PC-9 (cell line): ENCODE measurements at regions not wholly inside any gene's neighbourhood (a gene's known extent, or its start where the extent isn't known, plus 50 kb on each side); places are given as distances from the start of the nearest gene placed in this dataset.

Source experiments
- EZH2 ChIP-seq: fragments of 200-600 bp; sonication (generic); IDR thresholded peaks from 2 replicates; pipeline ENCODE4 v1.8.0; 2017; ENCODE audit warnings: antibody characterized with exemption, low read depth
- TF ChIP-seq, protein P1 (sequence below): fragments of 200-600 bp; sonication (generic); conservative IDR thresholded peaks from 2 replicates; pipeline ENCODE4 v1.6.1; 2017; ENCODE audit warnings: mixed run types, antibody characterized with exemption, mild to moderate bottlenecking, moderate library complexity

DNA sequence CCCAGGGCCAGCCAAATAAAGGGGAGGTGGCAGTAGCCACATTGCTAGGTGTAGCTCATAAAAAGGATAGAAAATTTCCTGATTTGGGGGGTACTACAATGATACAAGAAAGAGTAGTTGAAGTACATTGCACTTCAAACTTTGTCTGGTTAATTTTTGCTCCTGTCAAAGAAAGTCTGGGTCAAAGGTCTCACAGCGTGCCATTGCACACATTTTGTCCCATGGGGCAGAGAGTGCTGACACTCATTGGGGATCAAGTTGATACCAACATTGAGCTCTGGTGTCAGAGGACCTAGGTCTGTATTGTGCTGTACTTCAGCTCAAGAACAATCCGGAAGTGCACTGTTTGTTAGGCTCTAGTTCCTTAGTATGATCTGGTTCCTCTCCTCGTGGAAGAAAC, 229.2 kb upstream of the AGTR2 start:
- TF ChIP-seq, protein P1, sequence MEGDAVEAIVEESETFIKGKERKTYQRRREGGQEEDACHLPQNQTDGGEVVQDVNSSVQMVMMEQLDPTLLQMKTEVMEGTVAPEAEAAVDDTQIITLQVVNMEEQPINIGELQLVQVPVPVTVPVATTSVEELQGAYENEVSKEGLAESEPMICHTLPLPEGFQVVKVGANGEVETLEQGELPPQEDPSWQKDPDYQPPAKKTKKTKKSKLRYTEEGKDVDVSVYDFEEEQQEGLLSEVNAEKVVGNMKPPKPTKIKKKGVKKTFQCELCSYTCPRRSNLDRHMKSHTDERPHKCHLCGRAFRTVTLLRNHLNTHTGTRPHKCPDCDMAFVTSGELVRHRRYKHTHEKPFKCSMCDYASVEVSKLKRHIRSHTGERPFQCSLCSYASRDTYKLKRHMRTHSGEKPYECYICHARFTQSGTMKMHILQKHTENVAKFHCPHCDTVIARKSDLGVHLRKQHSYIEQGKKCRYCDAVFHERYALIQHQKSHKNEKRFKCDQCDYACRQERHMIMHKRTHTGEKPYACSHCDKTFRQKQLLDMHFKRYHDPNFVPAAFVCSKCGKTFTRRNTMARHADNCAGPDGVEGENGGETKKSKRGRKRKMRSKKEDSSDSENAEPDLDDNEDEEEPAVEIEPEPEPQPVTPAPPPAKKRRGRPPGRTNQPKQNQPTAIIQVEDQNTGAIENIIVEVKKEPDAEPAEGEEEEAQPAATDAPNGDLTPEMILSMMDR = no peak
- TF ChIP-seq EZH2 = no peak
